Left lung (tissue), 4 donors: ENCODE measurements at regions not wholly inside any gene's neighbourhood (a gene's known extent, or its start where the extent isn't known, plus 50 kb on each side); places are given as distances from the start of the nearest gene placed in this dataset.

ENCODE experiments used
- ATAC-seq: fragments of 200-7000 bp; cut with Tn5 transposase; one replicate; pipeline ENCODE4 v1.9.1; 2020; ENCODE audit warnings: moderate library complexity
- DNase-seq, 4 donors: peaks; one replicate each; pipeline ENCODE4 v3.0.0-alpha.2; 2013 to 2020
- H3K27ac ChIP-seq, 2 donors: fragments of 200-600 bp; sonication (generic) in 1 of 2; one replicate each; pipeline versions ENCODE4 v1.5.0 to v1.8.0; 2020 to 2021
- H3K27me3 ChIP-seq, 2 donors: fragments of 200-600 bp; sonication (generic) in 1 of 2; one replicate each; pipeline versions ENCODE4 v1.5.0 to v1.8.0; 2020 to 2021
- H3K36me3 ChIP-seq, 2 donors: fragments of 200-600 bp; sonication (generic) in 1 of 2; one replicate each; pipeline versions ENCODE4 v1.5.0 to v1.8.0; 2020 to 2021
- H3K4me1 ChIP-seq, 2 donors: fragments of 200-600 bp; one replicate each; pipeline ENCODE4 v1.8.0; 2021
- H3K4me3 ChIP-seq, 2 donors: fragments of 200-600 bp; sonication (generic) in 1 of 2; one replicate each; pipeline versions ENCODE4 v1.5.0 to v1.8.0; 2020 to 2021; ENCODE audit warnings: mild to moderate bottlenecking in 1 of 2
- H3K9me3 ChIP-seq, 2 donors: fragments of 200-600 bp; sonication (generic) in 1 of 2; one replicate each; pipeline versions ENCODE4 v1.5.0 to v1.8.0; 2020 to 2021
- intact Hi-C, 2 donors: fragments of 100-400 bp; cut with DNase I; formaldehyde crosslinking; loops; one replicate each; pipeline versions ENCODE4 v1.11.2 to v1.14.2; 2022
- TF ChIP-seq, protein P1 (sequence below), 2 donors: fragments of 200-600 bp; sonication (generic) in 1 of 2; IDR thresholded peaks; one replicate each; pipeline versions ENCODE4 v1.5.0 to v1.8.0; 2021; ENCODE audit warnings: antibody characterized with exemption in 2 of 2
- donor health status: DM: no; HTN: yes; CAD: no.
- donor health status: DM: no; HTN: no; CAD: no.

DNA sequence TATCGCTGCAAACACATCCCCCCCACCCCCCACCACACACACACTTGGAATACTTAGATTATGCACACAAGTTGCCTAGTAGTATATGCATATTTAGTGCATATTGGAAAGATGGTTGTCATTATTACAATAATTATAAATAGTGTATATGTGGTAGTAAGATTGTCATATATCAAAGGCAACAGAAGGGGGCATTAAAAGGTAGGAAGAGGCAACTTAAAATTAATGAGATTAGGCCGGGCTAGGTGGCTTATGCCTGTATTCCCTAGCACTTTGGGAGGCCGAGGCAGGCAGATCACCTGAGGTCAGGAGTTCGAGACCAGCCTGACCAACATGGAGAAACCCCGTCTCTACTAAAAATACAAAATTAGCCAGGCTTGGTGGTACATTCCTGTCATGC lies 52.1 kb downstream of the GSC start:
- ATAC-seq: no peak
- Histone ChIP-seq H3K36me3 (no peaks in the 10 kb centered on the region), H3K27me3 (no peaks in the 10 kb centered on the region), H3K4me3 (no peak overlapping the region), H3K27ac (no peak overlapping the region), H3K9me3 (no peaks in the 10 kb centered on the region), H3K4me1 (no peaks in the 10 kb centered on the region)
- DNase-seq: no peak
- TF ChIP-seq, protein P1, sequence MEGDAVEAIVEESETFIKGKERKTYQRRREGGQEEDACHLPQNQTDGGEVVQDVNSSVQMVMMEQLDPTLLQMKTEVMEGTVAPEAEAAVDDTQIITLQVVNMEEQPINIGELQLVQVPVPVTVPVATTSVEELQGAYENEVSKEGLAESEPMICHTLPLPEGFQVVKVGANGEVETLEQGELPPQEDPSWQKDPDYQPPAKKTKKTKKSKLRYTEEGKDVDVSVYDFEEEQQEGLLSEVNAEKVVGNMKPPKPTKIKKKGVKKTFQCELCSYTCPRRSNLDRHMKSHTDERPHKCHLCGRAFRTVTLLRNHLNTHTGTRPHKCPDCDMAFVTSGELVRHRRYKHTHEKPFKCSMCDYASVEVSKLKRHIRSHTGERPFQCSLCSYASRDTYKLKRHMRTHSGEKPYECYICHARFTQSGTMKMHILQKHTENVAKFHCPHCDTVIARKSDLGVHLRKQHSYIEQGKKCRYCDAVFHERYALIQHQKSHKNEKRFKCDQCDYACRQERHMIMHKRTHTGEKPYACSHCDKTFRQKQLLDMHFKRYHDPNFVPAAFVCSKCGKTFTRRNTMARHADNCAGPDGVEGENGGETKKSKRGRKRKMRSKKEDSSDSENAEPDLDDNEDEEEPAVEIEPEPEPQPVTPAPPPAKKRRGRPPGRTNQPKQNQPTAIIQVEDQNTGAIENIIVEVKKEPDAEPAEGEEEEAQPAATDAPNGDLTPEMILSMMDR (IDR thresholded peaks at IDR 0.05): no peak
- intact Hi-C loops: no loop called here

DNA sequence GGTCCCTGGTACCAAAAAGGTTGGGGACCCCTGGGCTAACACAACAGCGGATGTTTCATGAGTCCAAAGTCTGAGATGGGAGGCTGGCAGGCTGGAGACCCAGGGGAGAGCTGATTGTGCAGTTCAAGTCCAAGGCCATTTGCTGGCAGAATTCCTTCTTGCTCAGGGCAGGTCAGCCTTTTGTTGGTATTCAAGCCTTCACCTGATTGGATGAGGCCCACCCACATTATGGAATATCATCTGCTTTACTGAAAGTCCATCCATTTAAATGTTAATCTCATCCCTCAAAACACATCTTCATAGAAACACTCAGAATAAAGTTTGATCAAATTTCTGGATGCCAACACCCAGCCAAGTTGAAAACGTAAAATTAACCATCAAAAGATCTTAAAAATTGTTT lies 52.9 kb downstream of the GSC start:
- intact Hi-C loops: no loop called here
- H3K4me3 ChIP-seq: no peak overlapping the region

DNA sequence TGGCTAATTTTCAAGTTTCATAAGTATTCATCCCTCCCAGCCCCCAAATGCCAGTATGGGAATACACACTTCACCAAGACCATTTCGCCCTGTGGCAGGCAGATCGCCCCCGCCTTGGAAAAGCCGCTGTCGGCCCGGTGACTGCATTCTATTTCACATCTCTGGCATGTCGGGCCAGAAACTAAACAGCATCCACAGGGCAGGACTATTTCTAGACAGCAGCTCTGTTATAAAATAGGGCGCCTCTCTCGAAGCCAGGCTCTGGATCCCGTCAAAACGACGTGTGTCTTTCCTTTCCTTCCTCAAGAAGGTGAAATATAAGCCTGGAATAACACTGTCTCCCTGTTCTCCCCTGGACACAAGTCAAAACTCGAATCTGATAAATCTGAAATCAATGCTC lies 56.8 kb downstream of the GSC start:
- Histone ChIP-seq H3K4me3 (no peak overlapping the region), H3K36me3 (no peaks in the 10 kb centered on the region), H3K4me1 (no peaks in the 10 kb centered on the region), H3K9me3 (no peaks in the 10 kb centered on the region), H3K27ac (no peak overlapping the region), H3K27me3 (peaks cover 0 to 26% of the 10 kb centered on the region in 2 donors)
- TF ChIP-seq, protein P1 (IDR thresholded peaks at IDR 0.05): no peak
- ATAC-seq: no peak
- intact Hi-C loops: no loop called here
- no peak for DNase-seq

More for the DNA sequence above, 52.9 kb downstream of the GSC start:
- no peaks in the 10 kb centered on the region for H3K9me3 ChIP-seq
- H3K36me3 ChIP-seq: no peaks in the 10 kb centered on the region
- DNase-seq (no peak), ATAC-seq (no peak)
- no peaks in the 10 kb centered on the region for H3K4me1 ChIP-seq
- H3K27ac ChIP-seq: no peak overlapping the region
- no peaks in the 10 kb centered on the region for H3K27me3 ChIP-seq
- TF ChIP-seq, protein P1 (IDR thresholded peaks at IDR 0.05): no peak

DNA sequence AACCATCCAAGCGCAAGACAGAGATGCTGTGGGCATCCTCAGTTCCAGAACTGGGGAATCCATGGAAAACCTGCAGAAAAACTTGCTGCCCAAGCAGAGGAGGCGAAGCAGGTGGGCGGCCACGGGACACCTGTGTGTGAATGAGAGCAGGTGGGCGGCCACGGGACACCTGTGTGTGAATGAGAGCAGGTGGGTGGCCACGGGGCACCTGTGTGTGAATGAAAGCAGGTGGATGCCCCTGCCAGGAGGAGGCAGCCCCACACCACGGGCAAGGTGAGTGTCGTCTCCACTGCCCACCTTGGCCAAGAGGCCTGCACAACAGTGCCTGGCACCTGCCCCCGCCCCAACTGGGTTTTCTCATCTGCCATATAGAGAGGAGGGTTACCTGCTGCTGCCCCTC lies 59.2 kb downstream of the GSC start:
- DNase-seq (no peak), ATAC-seq (no peak)
- intact Hi-C loops: no loop called here

DNA sequence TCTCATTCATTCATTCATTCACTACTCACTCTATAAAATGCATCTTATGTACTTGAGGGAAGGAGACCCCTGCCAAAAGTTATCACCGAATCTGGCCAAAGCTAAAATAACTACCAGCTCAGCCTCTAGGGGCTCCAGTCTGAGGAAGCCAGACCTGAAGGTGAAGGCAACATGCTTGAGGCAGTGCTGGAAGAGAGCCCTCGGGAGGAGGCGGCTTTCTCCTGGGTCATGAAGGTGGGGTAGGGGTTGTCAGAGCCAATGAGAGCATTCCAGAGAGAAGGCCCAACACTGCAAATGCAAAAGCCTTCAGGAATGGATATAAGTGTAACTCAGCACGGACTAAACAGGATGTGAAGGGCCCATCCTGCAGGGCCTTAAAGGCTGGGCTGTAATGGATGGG lies 62.4 kb downstream of the GSC start:
- H3K27me3 ChIP-seq: peaks cover 0 to 40% of the 10 kb centered on the region in 2 donors
- DNase-seq: no peak
- intact Hi-C loops: no loop called here
- no peak overlapping the region for H3K27ac ChIP-seq
- TF ChIP-seq, protein P1 (IDR thresholded peaks at IDR 0.05): no peak
- no peak for ATAC-seq
- no peaks in the 10 kb centered on the region for H3K4me1 ChIP-seq
- no peaks in the 10 kb centered on the region for H3K9me3 ChIP-seq
- H3K36me3 ChIP-seq: no peaks in the 10 kb centered on the region
- no peak overlapping the region for H3K4me3 ChIP-seq

More for the DNA sequence above, 59.2 kb downstream of the GSC start:
- Histone ChIP-seq H3K36me3 (no peaks in the 10 kb centered on the region), H3K9me3 (no peaks in the 10 kb centered on the region), H3K4me1 (no peaks in the 10 kb centered on the region), H3K27me3 (peaks cover 0 to 40% of the 10 kb centered on the region in 2 donors), H3K4me3 (no peak overlapping the region), H3K27ac (no peak overlapping the region)
- TF ChIP-seq, protein P1 (IDR thresholded peaks at IDR 0.05): no peak
